ENCODE measurements at regions not wholly inside any gene's neighbourhood (a gene's known extent, or its start where the extent isn't known, plus 50 kb on each side); places are given as distances from the start of the nearest gene placed in this dataset.
"Not testable (repeated sequence)": the region's sequence is repeated elsewhere in the genome, so short reads cannot be mapped to it uniquely, and the experiment has no call there.

DNA sequence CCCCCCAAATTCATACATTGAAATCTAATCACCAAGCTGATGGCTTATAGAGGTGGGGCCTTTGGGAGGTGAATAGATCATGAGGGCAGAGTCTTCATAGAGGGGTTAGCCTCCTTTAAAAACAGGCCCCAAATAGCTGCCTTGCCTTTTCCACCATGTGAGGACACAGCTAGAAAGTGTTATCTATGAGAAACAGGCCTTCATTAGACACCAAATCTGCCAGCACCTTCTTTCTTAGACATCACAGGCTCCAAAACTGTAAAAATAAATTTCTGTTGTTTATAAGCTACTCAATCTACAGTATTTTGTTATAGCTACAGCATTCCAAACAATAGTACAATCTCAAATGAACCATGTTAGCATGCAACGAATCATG, 459.3 kb upstream of the GCFC2 start:
- Mint-ChIP-seq H3K4me1 (ENCODE audit: low read depth) (no peaks in the 10 kb centered on the region), H3K36me3 (ENCODE audit: low read depth) (no peaks in the 10 kb centered on the region), H3K4me3 (no peak overlapping the region), H3K9me3 (ENCODE audit: insufficient read depth) (peaks cover 5% of the 10 kb centered on the region), H3K27me3 (ENCODE audit: low read depth) (no peaks in the 10 kb centered on the region), H3K27ac (no peak overlapping the region)
- ChIA-PET CTCF (no interaction called here), POLR2A (no interaction called here)
- DNase-seq: no peak
- no peak for ATAC-seq

- Mint-ChIP-seq H3K36me3 (ENCODE audit: low read depth) (no peaks in the 10 kb centered on the region), H3K4me1 (ENCODE audit: low read depth) (no peaks in the 10 kb centered on the region), H3K4me3 (no peak overlapping the region), H3K27ac (no peak overlapping the region), H3K27me3 (ENCODE audit: low read depth) (no peaks in the 10 kb centered on the region), H3K9me3 (ENCODE audit: insufficient read depth) (peaks cover 4% of the 10 kb centered on the region)
- ChIA-PET POLR2A (no interaction called here), CTCF (no interaction called here)
- ATAC-seq (no peak), DNase-seq (no peak)
These were observed 458.7 kb upstream of the GCFC2 start for GRCh38 chr2:76169276-76170008.

- POLR2A ChIA-PET: no interaction called here
- H3K4me1 Mint-ChIP-seq (ENCODE audit: low read depth): no peaks in the 10 kb centered on the region
- no peaks in the 10 kb centered on the region for H3K36me3 Mint-ChIP-seq (ENCODE audit: low read depth)
- DNase-seq: no peak
- no peaks in the 10 kb centered on the region for H3K27me3 Mint-ChIP-seq (ENCODE audit: low read depth)
- H3K4me3 Mint-ChIP-seq: no peak overlapping the region
- no peak overlapping the region for H3K27ac Mint-ChIP-seq
- CTCF ChIA-PET: no interaction called here
- ATAC-seq: no peak
- H3K9me3 Mint-ChIP-seq (ENCODE audit: insufficient read depth): peaks cover 4% of the 10 kb centered on the region
These were observed 453.1 kb upstream of the GCFC2 start for GRCh38 chr2:76163860-76164259.

GRCh38 chr2:76160670-76161069, 450.0 kb upstream of the GCFC2 start:
- Mint-ChIP-seq H3K4me3 (no peak overlapping the region), H3K27me3 (ENCODE audit: low read depth) (no peaks in the 10 kb centered on the region), H3K9me3 (ENCODE audit: insufficient read depth) (no peaks in the 10 kb centered on the region), H3K27ac (no peak overlapping the region), H3K4me1 (ENCODE audit: low read depth) (no peaks in the 10 kb centered on the region), H3K36me3 (ENCODE audit: low read depth) (no peaks in the 10 kb centered on the region)
- no peak for DNase-seq
- CTCF ChIA-PET: no interaction called here
- POLR2A ChIA-PET: no interaction called here
- no peak for ATAC-seq

- ChIA-PET POLR2A (no interaction called here), CTCF (no interaction called here)
- no peaks in the 10 kb centered on the region for H3K4me1 Mint-ChIP-seq (ENCODE audit: low read depth)
- no peaks in the 10 kb centered on the region for H3K27me3 Mint-ChIP-seq (ENCODE audit: low read depth)
- no peak overlapping the region for H3K4me3 Mint-ChIP-seq
- H3K9me3 Mint-ChIP-seq (ENCODE audit: insufficient read depth): no peaks in the 10 kb centered on the region
- DNase-seq (no peak), ATAC-seq (no peak)
- H3K36me3 Mint-ChIP-seq (ENCODE audit: low read depth): no peaks in the 10 kb centered on the region
- no peak overlapping the region for H3K27ac Mint-ChIP-seq
These were observed 448.4 kb upstream of the GCFC2 start for GRCh38 chr2:76159042-76159648.

GRCh38 chr2:76157531-76157930, 446.8 kb upstream of the GCFC2 start:
- Mint-ChIP-seq H3K36me3 (ENCODE audit: low read depth) (no peaks in the 10 kb centered on the region), H3K9me3 (ENCODE audit: insufficient read depth) (no peaks in the 10 kb centered on the region), H3K4me1 (ENCODE audit: low read depth) (no peaks in the 10 kb centered on the region), H3K27me3 (ENCODE audit: low read depth) (no peaks in the 10 kb centered on the region), H3K27ac (no peak overlapping the region), H3K4me3 (no peak overlapping the region)
- no peak for ATAC-seq
- no peak for DNase-seq
- CTCF ChIA-PET: no interaction called here
- POLR2A ChIA-PET: no interaction called here

DNA sequence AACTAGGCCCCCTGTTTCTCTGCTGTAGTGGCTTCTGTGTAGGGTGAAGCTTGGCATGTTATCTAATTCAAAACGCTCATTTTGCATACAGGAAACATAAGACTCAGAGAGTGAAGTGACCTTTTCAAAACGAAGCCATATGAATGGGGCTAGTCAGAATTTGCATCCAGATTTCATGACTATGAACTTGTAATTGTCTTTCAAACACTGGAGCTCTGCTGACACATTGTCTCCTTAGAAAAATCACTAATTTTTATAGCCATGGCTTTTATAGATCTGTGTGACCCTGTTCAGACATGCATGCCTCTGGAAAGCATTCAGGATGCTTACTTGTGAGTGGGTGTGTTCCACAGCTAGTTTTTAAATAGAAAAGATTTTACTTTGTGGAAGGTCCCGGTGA, 444.3 kb upstream of the GCFC2 start:
- CTCF ChIA-PET: no interaction called here
- POLR2A ChIA-PET: no interaction called here

DNA sequence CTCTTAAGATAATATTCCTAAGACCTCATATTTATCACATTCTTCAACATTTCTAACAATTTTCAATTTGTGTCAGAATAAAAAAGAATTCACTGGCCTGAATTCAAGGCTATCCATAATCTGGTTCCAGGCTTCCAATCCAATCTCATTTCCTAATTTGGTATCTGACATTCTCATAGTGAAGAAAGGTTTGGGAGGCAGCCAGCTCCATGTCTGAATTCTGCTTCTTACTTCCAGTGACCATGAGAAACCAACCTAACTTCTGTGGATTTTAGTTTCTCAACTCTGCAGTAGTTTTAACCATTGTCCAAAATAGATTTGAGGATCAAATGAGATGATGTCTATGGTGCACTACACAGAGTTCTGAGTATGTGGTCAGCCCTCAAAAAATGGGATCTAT, 439.1 kb upstream of the GCFC2 start:
- no peaks in the 10 kb centered on the region for H3K36me3 Mint-ChIP-seq (ENCODE audit: low read depth)
- no peaks in the 10 kb centered on the region for H3K27me3 Mint-ChIP-seq (ENCODE audit: low read depth)
- DNase-seq (no peak), ATAC-seq (no peak)
- CTCF ChIA-PET: no interaction called here
- no peak overlapping the region for H3K4me3 Mint-ChIP-seq
- POLR2A ChIA-PET: no interaction called here
- H3K27ac Mint-ChIP-seq: no peak overlapping the region
- H3K4me1 Mint-ChIP-seq (ENCODE audit: low read depth): no peaks in the 10 kb centered on the region
- H3K9me3 Mint-ChIP-seq (ENCODE audit: insufficient read depth): peaks cover 6% of the 10 kb centered on the region

More for the DNA sequence above, 444.3 kb upstream of the GCFC2 start:
- DNase-seq: no peak
- no peaks in the 10 kb centered on the region for H3K27me3 Mint-ChIP-seq (ENCODE audit: low read depth)
- no peak for ATAC-seq
- H3K36me3 Mint-ChIP-seq (ENCODE audit: low read depth): no peaks in the 10 kb centered on the region
- H3K27ac Mint-ChIP-seq: no peak overlapping the region
- H3K9me3 Mint-ChIP-seq (ENCODE audit: insufficient read depth): no peaks in the 10 kb centered on the region
- H3K4me3 Mint-ChIP-seq: no peak overlapping the region
- H3K4me1 Mint-ChIP-seq (ENCODE audit: low read depth): no peaks in the 10 kb centered on the region

- H3K9me3 Mint-ChIP-seq (ENCODE audit: insufficient read depth): peaks cover 11% of the 10 kb centered on the region
- DNase-seq; H3K27me3 Mint-ChIP-seq (ENCODE audit: low read depth); H3K36me3 Mint-ChIP-seq (ENCODE audit: low read depth); ATAC-seq; H3K4me1 Mint-ChIP-seq (ENCODE audit: low read depth); H3K27ac Mint-ChIP-seq; POLR2A ChIA-PET; H3K4me3 Mint-ChIP-seq; CTCF ChIA-PET: not testable (repeated sequence)
These were observed 428.6 kb upstream of the GCFC2 start for GRCh38 chr2:76139303-76139702.

GRCh38 chr2:76128622-76129021, 417.9 kb upstream of the GCFC2 start:
- CTCF ChIA-PET: no interaction called here

GRCh38 chr2:76120176-76120575, 409.5 kb upstream of the GCFC2 start:
- POLR2A ChIA-PET: no interaction called here
- no peaks in the 10 kb centered on the region for H3K27me3 Mint-ChIP-seq (ENCODE audit: low read depth)
- no peak for DNase-seq
- H3K36me3 Mint-ChIP-seq (ENCODE audit: low read depth): no peaks in the 10 kb centered on the region
- H3K27ac Mint-ChIP-seq: no peak overlapping the region
- no peak overlapping the region for H3K4me3 Mint-ChIP-seq
- CTCF ChIA-PET: no interaction called here
- H3K4me1 Mint-ChIP-seq (ENCODE audit: low read depth): no peaks in the 10 kb centered on the region
- no peak for ATAC-seq
- H3K9me3 Mint-ChIP-seq (ENCODE audit: insufficient read depth): peaks cover 4% of the 10 kb centered on the region

More at GRCh38 chr2:76128622-76129021, 417.9 kb upstream of the GCFC2 start:
- POLR2A ChIA-PET: no interaction called here
- Mint-ChIP-seq H3K9me3 (ENCODE audit: insufficient read depth) (peaks cover 4% of the 10 kb centered on the region), H3K27me3 (ENCODE audit: low read depth) (no peaks in the 10 kb centered on the region), H3K4me1 (ENCODE audit: low read depth) (no peaks in the 10 kb centered on the region), H3K27ac (no peak overlapping the region), H3K36me3 (ENCODE audit: low read depth) (no peaks in the 10 kb centered on the region), H3K4me3 (no peak overlapping the region)
- DNase-seq: no peak
- ATAC-seq: no peak

DNA sequence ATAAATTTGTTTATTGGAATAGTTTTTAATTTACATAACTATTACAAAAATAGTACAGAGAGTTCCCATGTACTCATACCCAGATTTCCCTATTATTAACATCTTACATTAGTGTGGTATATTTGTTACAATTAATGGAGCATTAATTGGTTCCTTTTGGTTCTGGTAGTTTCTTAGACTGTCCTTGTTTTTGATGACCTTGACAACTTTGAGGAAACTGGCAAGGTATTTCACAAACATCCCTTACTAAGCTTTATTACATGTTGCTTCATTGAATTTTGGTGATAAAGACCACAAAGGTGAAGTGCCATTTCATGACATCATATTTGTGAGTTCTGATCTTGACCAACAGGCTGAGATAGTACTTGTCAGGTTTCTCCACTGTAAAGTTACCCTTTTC, 379.0 kb upstream of the GCFC2 start:
- Mint-ChIP-seq H3K9me3 (ENCODE audit: insufficient read depth) (peaks cover 6% of the 10 kb centered on the region), H3K4me3 (no peak overlapping the region), H3K36me3 (ENCODE audit: low read depth) (no peaks in the 10 kb centered on the region), H3K27me3 (ENCODE audit: low read depth) (no peaks in the 10 kb centered on the region), H3K4me1 (ENCODE audit: low read depth) (no peaks in the 10 kb centered on the region), H3K27ac (no peak overlapping the region)
- ATAC-seq (no peak), DNase-seq (no peak)
- ChIA-PET POLR2A (no interaction called here), CTCF (no interaction called here)

- ATAC-seq (no peak), DNase-seq (no peak)
- H3K27ac Mint-ChIP-seq: no peak overlapping the region
- H3K4me1 Mint-ChIP-seq (ENCODE audit: low read depth): no peaks in the 10 kb centered on the region
- H3K36me3 Mint-ChIP-seq (ENCODE audit: low read depth): no peaks in the 10 kb centered on the region
- peaks cover 6% of the 10 kb centered on the region for H3K9me3 Mint-ChIP-seq (ENCODE audit: insufficient read depth)
- H3K4me3 Mint-ChIP-seq: no peak overlapping the region
- ChIA-PET CTCF (no interaction called here), POLR2A (no interaction called here)
- H3K27me3 Mint-ChIP-seq (ENCODE audit: low read depth): no peaks in the 10 kb centered on the region
These were observed 372.5 kb upstream of the GCFC2 start for GRCh38 chr2:76083248-76083647.

Measured in activated CD8-positive, alpha-beta T cell treated with anti-CD3 and anti-CD28 coated beads, Interleukin-2, amount 10 ng/mL, durations not matched to agents 7 days and 5 days (primary cell).